NCI-H146 treated with DMSO at 0.1 percent for 48 hours (cell line): ENCODE measurements at regions not wholly inside any gene's neighbourhood (a gene's known extent, or its start where the extent isn't known, plus 50 kb on each side); places are given as distances from the start of the nearest gene placed in this dataset.

Experiments
- DNase-seq: peaks from one replicate; lab custom pipeline; 2025; ENCODE audit not compliant: unreplicated experiment; lab: John Stamatoyannopoulos, UW

- no peak for DNase-seq
Observed at GRCh38 chr18:38635709-38636430, 1070.3 kb upstream of the CELF4 start.

GRCh38 chr18:38634117-38634516 lies 1068.5 kb upstream of the CELF4 start:
- DNase-seq: no peak

- no peak for DNase-seq
Observed at GRCh38 chr18:38633333-38633732, 1067.7 kb upstream of the CELF4 start.

DNA sequence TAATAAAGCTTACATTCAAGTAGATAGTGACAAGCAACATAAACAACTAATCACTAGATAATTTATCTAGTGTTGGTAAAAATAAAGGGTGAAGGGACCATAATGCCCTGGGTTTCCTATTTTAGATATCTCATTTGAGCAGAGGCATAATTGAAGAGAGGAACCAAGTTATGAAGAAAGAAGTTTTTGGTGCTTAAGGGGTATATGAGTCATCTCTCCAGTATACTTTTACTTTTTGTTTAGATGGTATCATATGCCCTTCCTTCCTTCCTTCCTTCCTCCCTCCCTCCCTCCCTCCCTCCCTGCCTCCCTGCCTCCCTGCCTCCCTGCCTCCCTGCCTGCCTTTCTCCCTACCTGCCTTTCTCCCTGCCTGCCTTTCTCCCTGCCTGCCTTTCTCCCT lies 1053.5 kb upstream of the CELF4 start:
- DNase-seq: no peak

GRCh38 chr18:38616306-38616705 lies 1050.7 kb upstream of the CELF4 start:
- no peak for DNase-seq

DNA sequence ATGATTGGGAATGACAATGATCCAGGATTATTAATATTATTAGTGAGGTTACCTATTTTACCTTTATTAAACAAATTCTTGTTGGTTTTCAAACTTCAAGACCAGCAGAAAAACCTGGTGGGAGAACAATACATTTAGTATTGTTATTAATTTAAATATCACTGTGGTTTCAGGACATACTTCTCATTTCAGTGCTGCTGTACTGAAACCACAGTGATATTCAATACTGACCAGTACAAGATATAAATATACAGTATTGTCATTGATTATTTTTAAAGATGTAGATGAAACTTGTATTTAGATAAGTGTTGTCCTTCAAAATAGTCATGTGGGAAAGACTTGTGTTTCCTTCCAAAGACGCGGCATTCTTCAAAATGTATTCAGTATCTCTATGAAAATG lies 1047.3 kb upstream of the CELF4 start:
- no peak for DNase-seq

GRCh38 chr18:38611036-38611964 lies 1045.7 kb upstream of the CELF4 start:
- no peak for DNase-seq

DNA sequence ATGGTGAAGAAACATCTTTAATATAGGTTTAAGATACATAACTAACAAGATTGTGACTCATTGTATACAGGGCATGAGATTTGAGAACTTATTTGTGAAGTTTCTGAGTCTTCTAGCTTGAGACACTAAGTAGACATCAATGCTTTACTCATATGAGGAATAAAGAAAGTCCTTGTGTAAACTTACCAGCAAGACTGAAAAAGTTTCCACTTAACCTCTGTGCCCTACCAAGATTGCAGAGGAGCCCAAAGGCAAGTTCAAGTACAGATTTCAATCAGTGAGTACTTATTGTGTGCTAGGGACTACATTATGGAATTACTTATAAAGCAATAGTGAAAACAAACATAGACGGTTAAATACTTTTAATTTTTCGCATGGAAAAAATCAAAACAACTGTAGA lies 1041.2 kb upstream of the CELF4 start:
- no peak for DNase-seq

DNA sequence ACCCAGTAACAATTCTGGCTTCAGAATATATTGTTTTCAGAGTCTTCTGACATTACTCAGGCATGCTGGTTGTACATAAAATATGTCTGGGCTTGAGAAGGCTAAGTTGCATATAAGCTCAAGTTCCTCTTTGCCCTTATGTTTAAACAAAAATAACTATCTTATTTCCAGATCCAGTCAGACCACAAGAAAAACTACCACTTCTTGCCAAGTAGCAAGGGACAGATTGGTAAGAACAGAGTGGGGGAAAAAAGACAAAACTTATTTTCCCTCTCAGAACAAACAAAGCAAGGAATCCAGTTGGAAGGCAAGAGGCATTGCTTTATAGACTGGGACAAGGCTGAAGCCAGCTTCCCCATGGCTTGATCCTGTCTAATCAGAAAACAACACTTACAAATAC lies 1036.7 kb upstream of the CELF4 start:
- no peak for DNase-seq

- no peak for DNase-seq
Observed at GRCh38 chr18:38587571-38587970, 1022.0 kb upstream of the CELF4 start.

GRCh38 chr18:38586327-38586726 lies 1020.7 kb upstream of the CELF4 start:
- no peak for DNase-seq

- DNase-seq: no peak
Observed at GRCh38 chr18:38579764-38580163, 1014.2 kb upstream of the CELF4 start.

DNA sequence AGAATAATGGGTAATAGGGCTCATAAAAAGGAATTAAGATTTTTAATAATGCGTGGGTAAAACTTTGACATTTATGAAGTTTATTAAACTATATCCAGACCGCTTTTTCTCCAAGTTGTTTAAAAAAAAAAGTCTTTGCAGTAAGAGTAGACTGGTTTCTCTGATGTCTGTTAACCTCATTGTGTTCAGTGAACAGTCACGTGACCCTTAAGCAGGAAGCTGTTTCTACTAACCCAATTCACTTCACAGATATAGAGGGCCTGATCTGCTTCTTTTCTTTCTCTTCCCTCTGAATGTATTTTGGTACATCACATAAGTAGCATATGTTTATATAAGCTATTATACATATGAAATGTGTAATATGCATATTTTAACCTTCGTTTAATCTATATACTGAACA lies 1011.3 kb upstream of the CELF4 start:
- DNase-seq: no peak

DNA sequence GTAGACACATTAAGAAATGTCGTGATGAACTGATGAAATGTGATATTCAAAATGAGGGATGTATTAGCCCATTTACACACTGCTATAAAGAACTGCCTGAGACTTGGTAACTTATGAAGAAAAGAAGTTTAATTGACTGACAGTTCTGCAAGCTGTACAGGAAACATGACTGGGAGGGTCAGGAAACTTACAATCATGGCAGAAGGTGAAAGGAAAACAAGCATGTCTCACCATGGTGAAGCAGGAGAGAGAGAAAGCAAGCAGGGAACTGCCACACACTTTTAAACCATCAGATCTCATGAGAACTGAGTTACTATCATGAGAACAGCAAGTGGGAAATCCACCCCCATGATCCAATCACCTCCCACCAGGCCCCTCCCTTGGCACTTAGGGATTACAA lies 1010.8 kb upstream of the CELF4 start:
- DNase-seq: no peak

DNA sequence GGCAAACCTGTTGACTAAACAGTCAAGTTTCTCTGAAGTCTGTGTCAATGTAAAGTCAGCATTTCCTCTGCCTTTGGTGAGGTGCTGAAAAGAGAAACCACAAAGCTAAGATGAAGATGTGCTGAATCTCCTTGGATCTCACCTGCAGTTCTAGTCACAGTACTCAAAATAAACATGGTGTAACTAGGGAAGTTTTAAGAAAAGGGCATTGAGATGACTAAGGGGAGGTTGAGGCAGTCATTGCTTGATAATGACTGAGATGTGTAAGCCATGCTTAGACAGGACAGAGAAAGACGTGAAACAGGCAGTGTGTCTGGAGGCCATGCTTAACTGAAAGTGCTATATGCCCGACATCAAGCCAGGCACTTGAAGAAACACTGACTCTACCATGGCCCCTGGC lies 1010.0 kb upstream of the CELF4 start:
- DNase-seq: no peak

- DNase-seq: no peak
Observed at GRCh38 chr18:38575023-38575422, 1009.4 kb upstream of the CELF4 start.

DNA sequence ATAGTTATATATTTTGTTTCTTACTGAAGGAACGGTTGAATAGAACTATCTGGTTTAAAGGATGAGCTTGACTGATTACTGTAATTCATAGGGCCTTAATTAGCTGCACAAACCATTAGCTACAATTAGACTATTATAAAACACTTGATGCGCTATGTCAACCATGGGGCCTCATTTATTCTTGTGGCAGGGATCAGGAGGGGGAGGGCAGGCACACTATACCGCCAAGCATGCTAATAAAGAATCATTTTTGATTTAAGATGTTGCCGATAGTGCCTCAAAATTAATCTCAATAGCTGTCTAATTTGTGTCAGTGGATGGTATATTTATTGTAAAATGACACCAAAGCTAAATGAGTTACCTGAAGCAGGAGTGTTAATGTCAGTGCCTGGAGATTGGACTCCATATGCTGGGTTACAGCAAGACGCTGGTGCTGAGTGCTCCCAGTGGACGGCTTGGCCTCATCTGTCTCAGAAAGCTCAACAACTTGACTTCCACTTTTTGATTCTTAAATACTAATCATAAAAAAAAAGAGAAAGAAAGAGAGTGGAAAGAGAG lies 1007.0 kb upstream of the CELF4 start:
- DNase-seq: peak; percentile 89

DNA sequence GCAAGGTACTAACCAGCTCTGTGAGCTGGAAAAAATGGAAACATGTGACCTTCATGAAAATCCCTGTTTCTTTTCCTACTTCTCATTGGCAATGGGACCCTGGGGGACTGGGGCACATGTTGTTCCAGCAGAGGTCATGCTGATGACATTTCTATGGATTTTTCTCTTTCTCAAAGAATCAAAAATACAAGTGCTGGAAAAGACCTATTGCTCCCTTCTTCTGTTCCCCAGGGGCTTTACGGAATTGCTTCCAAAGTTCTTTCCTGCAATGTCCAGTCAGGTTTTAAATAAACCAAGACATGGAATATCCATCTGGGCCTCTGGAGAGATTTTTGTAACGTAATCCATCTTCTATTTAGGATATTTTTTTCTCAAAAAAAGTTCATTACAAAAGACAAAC lies 1006.1 kb upstream of the CELF4 start:
- no peak for DNase-seq

GRCh38 chr18:38565513-38565912 lies 999.9 kb upstream of the CELF4 start:
- DNase-seq: no peak

GRCh38 chr18:38563396-38563980 lies 997.9 kb upstream of the CELF4 start:
- no peak for DNase-seq

- no peak for DNase-seq
Observed at GRCh38 chr18:38557006-38557405, 991.4 kb upstream of the CELF4 start.
